GM23338 (cell line): ENCODE measurements at regions not wholly inside any gene's neighbourhood (a gene's known extent, or its start where the extent isn't known, plus 50 kb on each side); places are given as distances from the start of the nearest gene placed in this dataset.

Experiments
- CREB1 ChIP-seq: fragments of 250-450 bp; sonication (Bioruptor Pico); IDR thresholded peaks from 2 replicates; pipeline ENCODE4 v1.5.0; 2020; ENCODE audit warnings: low read depth, mild to moderate bottlenecking, moderate library complexity
- CTCF ChIP-seq, 2 experiments: fragments of 200-600 bp in 1 of 2; sonication (generic) in 1 of 2; conservative IDR thresholded peaks; 2 replicates each; pipeline versions ENCODE4 v1.5.1 to v1.6.1; 2016 to 2017; ENCODE audit warnings: antibody characterized with exemption in 2 of 2, low read depth in 2 of 2, mild to moderate bottlenecking in 2 of 2, moderate library complexity in 1 of 2
- ETS1 ChIP-seq: IDR thresholded peaks from 2 replicates; pipeline ENCODE4 v1.6.1; 2016; ENCODE audit warnings: antibody characterized with exemption
- EZH2 ChIP-seq: fragments of 200-600 bp; sonication (generic); IDR thresholded peaks from one replicate; pipeline ENCODE4 v1.8.0; 2017; ENCODE audit warnings: antibody characterized with exemption, mild to moderate bottlenecking, low read depth; ENCODE audit not compliant: unreplicated experiment
- EZH2phosphoT487 ChIP-seq: fragments of 200-600 bp; sonication (generic); IDR thresholded peaks from one replicate; pipeline ENCODE4 v1.8.1; 2018; ENCODE audit warnings: antibody characterized with exemption; ENCODE audit not compliant: unreplicated experiment
- JUNB ChIP-seq: IDR thresholded peaks from one replicate; pipeline ENCODE4 v1.6.1; 2016; ENCODE audit warnings: antibody characterized with exemption; ENCODE audit not compliant: unreplicated experiment
- NANOG ChIP-seq: IDR thresholded peaks from 2 replicates; pipeline ENCODE4 v1.6.1; 2016; ENCODE audit warnings: antibody characterized with exemption, borderline replicate concordance
- POLR2AphosphoS5 ChIP-seq: IDR thresholded peaks from 2 replicates; pipeline ENCODE4 v1.6.1; 2016; ENCODE audit warnings: antibody characterized with exemption, low read depth
- REST ChIP-seq: IDR thresholded peaks from one replicate; pipeline ENCODE4 v1.6.1; 2018; ENCODE audit warnings: antibody characterized with exemption; ENCODE audit not compliant: unreplicated experiment
- STAT1 ChIP-seq: IDR thresholded peaks from one replicate; pipeline ENCODE4 v1.6.1; 2016; ENCODE audit warnings: antibody characterized with exemption; ENCODE audit not compliant: unreplicated experiment
- ZNF114 ChIP-seq: fragments of 250-450 bp; sonication (Bioruptor Pico); IDR thresholded peaks from 2 replicates; pipeline ENCODE4 v1.5.0; 2020; ENCODE audit warnings: mild to moderate bottlenecking, moderate library complexity
- ZNF331 ChIP-seq: fragments of 250-450 bp; sonication (Bioruptor Pico); IDR thresholded peaks from 2 replicates; pipeline ENCODE4 v1.5.0; 2020; ENCODE audit warnings: low read depth, mild to moderate bottlenecking, moderate library complexity
- TF ChIP-seq, protein P1 (sequence below): fragments of 250-450 bp; sonication (Bioruptor Pico); IDR thresholded peaks from 2 replicates; pipeline ENCODE4 v1.5.0; 2020; ENCODE audit warnings: mild to moderate bottlenecking, moderate library complexity

GRCh38 chr4:186807808-186808629 is 84.4 kb upstream of the FAT1 start:
- no peak for TF ChIP-seq CTCF (conservative IDR thresholded peaks at IDR 0.05; ENCODE audit: low read depth in 2 of 2)
- TF ChIP-seq EZH2, result no peak
- TF ChIP-seq POLR2AphosphoS5, result no peak
- no peak for TF ChIP-seq REST
- TF ChIP-seq STAT1, result no peak
- no peak for TF ChIP-seq ZNF114 (CRISPR knock-in tag)
- no peak for TF ChIP-seq ZNF331 (CRISPR knock-in tag)
- no peak for TF ChIP-seq CREB1 (CRISPR knock-in tag)
- no peak for TF ChIP-seq EZH2phosphoT487
- no peak for TF ChIP-seq JUNB
- no peak for TF ChIP-seq NANOG
- TF ChIP-seq ETS1, result no peak
- TF ChIP-seq, protein P1, sequence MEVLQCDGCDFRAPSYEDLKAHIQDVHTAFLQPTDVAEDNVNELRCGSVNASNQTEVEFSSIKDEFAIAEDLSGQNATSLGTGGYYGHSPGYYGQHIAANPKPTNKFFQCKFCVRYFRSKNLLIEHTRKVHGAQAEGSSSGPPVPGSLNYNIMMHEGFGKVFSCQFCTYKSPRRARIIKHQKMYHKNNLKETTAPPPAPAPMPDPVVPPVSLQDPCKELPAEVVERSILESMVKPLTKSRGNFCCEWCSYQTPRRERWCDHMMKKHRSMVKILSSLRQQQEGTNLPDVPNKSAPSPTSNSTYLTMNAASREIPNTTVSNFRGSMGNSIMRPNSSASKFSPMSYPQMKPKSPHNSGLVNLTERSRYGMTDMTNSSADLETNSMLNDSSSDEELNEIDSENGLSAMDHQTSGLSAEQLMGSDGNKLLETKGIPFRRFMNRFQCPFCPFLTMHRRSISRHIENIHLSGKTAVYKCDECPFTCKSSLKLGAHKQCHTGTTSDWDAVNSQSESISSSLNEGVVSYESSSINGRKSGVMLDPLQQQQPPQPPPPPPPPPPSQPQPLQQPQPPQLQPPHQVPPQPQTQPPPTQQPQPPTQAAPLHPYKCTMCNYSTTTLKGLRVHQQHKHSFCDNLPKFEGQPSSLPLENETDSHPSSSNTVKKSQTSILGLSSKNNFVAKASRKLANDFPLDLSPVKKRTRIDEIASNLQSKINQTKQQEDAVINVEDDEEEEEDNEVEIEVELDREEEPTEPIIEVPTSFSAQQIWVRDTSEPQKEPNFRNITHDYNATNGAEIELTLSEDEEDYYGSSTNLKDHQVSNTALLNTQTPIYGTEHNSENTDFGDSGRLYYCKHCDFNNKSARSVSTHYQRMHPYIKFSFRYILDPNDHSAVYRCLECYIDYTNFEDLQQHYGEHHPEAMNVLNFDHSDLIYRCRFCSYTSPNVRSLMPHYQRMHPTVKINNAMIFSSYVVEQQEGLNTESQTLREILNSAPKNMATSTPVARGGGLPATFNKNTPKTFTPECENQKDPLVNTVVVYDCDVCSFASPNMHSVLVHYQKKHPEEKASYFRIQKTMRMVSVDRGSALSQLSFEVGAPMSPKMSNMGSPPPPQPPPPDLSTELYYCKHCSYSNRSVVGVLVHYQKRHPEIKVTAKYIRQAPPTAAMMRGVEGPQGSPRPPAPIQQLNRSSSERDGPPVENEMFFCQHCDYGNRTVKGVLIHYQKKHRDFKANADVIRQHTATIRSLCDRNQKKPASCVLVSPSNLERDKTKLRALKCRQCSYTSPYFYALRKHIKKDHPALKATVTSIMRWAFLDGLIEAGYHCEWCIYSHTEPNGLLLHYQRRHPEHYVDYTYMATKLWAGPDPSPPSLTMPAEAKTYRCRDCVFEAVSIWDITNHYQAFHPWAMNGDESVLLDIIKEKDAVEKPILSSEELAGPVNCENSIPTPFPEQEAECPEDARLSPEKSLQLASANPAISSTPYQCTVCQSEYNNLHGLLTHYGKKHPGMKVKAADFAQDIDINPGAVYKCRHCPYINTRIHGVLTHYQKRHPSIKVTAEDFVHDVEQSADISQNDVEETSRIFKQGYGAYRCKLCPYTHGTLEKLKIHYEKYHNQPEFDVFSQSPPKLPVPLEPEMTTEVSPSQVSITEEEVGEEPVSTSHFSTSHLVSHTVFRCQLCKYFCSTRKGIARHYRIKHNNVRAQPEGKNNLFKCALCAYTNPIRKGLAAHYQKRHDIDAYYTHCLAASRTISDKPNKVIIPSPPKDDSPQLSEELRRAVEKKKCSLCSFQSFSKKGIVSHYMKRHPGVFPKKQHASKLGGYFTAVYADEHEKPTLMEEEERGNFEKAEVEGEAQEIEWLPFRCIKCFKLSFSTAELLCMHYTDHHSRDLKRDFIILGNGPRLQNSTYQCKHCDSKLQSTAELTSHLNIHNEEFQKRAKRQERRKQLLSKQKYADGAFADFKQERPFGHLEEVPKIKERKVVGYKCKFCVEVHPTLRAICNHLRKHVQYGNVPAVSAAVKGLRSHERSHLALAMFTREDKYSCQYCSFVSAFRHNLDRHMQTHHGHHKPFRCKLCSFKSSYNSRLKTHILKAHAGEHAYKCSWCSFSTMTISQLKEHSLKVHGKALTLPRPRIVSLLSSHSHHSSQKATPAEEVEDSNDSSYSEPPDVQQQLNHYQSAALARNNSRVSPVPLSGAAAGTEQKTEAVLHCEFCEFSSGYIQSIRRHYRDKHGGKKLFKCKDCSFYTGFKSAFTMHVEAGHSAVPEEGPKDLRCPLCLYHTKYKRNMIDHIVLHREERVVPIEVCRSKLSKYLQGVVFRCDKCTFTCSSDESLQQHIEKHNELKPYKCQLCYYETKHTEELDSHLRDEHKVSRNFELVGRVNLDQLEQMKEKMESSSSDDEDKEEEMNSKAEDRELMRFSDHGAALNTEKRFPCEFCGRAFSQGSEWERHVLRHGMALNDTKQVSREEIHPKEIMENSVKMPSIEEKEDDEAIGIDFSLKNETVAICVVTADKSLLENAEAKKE (CRISPR knock-in tag), result no peak
